ENCODE measurements at regions not wholly inside any gene's neighbourhood (a gene's known extent, or its start where the extent isn't known, plus 50 kb on each side); places are given as distances from the start of the nearest gene placed in this dataset.

- CTCF ChIA-PET, result no interaction called here
- intact Hi-C loops (cut with micrococcal nuclease; ENCODE audit: unreplicated experiment), result no loop called here
- Histone ChIP-seq H3K4me1 (ENCODE audit: control insufficient read depth, insufficient read depth, low read length) (no peaks in the 10 kb centered on the region), H3K9ac (ENCODE audit: control insufficient read depth, insufficient read depth, low read length) (no peak overlapping the region), H3K27me3 (replicated peaks in 1 of 2; ENCODE audit: control insufficient read depth in 2 of 2, insufficient read depth in 2 of 2, low read length in 1 of 2) (no peaks in the 10 kb centered on the region), H3K36me3 (ENCODE audit: control insufficient read depth in 2 of 2, insufficient read depth in 2 of 2, low read length in 1 of 2) (no peaks in the 10 kb centered on the region), H2AFZ (ENCODE audit: control insufficient read depth, low read depth, low read length) (no peak overlapping the region), H3K4me2 (ENCODE audit: control insufficient read depth, insufficient read depth) (no peak overlapping the region), H3K9me3 (replicated peaks; ENCODE audit: control insufficient read depth, insufficient read depth, low read length) (no peaks in the 10 kb centered on the region), H3K4me3 (no peak overlapping the region), H3K27ac (ENCODE audit: control insufficient read depth, insufficient read depth) (no peak overlapping the region), H4K20me1 (ENCODE audit: control insufficient read depth, insufficient read depth) (no peaks in the 10 kb centered on the region), H3K79me2 (ENCODE audit: control insufficient read depth, insufficient read depth, low read length) (no peaks in the 10 kb centered on the region)
- ATAC-seq (no peak), FAIRE-seq (no peak), DNase-seq (ENCODE audit: low read depth, low spot score) (no peak)
- RAD21 ChIA-PET (ENCODE audit: unreplicated experiment), result no interaction called here
- no TSS peak for BruUV-seq (replicated peaks)
- in situ Hi-C loops (cut with MboI), result no loop called here
- TF ChIP-seq RAD21 (IDR thresholded peaks at IDR 0.05; ENCODE audit: insufficient read depth, low read depth, low read length), result no peak
- TF ChIP-seq ZNF217 (IDR thresholded peaks at IDR 0.05), result no peak
- no peak for TF ChIP-seq SP1 (IDR thresholded peaks at IDR 0.05; ENCODE audit: low read depth, low read length)
- SMC1A ChIA-PET (ENCODE audit: uncharacterized antibody, unreplicated experiment), result no interaction called here
- WGBS (ENCODE audit: insufficient coverage, insufficient replicate concordance, low lambda C conversion rate, missing lambda C conversion rate), result 17% methylated on average over 2 of the region's 2 CpGs
- POLR2A ChIA-PET, result no interaction called here
Measured at GRCh38 chr2:82158150-82158549, 1853.6 kb upstream of the LRRTM1 start.

DNA sequence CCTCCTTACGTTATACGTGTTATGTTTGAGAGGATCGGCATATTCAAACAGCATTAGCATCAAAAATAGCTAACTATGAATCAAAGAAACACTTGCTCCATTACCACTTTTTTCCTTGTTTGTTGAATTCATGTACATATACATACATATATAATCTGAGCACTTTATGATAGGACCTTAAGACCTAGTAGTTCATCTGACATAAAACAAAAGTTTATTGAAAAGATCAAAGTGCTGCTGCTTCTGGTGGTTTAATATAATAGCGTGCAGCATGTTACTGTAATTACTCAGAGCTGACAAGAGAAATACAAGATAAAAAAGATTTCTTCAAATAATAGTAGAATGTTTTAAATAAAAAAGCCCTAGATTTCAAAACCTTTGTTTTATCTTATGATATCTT lies 1850.9 kb upstream of the LRRTM1 start:
- POLR2A ChIA-PET, result interaction anchor here (0.6 kb wide), 1 partner anchor 11 kb away, joined by 3 read pairs; no protein-coding TSS in a partner anchor
- FAIRE-seq, result no peak
- DNase-seq (ENCODE audit: low read depth, low spot score), result no peak
- intact Hi-C loops (cut with micrococcal nuclease; ENCODE audit: unreplicated experiment) (no loop called here), in situ Hi-C loops (cut with MboI) (no loop called here)
- CTCF ChIA-PET, result no interaction called here
- no peak overlapping the region for H3K27ac ChIP-seq (ENCODE audit: control insufficient read depth, insufficient read depth)
- no peak overlapping the region for H3K4me3 ChIP-seq
- H3K4me1 ChIP-seq (ENCODE audit: control insufficient read depth, insufficient read depth, low read length), result no peaks in the 10 kb centered on the region
- no peak overlapping the region for H2AFZ ChIP-seq (ENCODE audit: control insufficient read depth, low read depth, low read length)
- no peaks in the 10 kb centered on the region for H3K36me3 ChIP-seq (ENCODE audit: control insufficient read depth in 2 of 2, insufficient read depth in 2 of 2, low read length in 1 of 2)
- H3K9ac ChIP-seq (ENCODE audit: control insufficient read depth, insufficient read depth, low read length), result no peak overlapping the region
- no peak for TF ChIP-seq ZBTB11 (CRISPR knock-in tag; IDR thresholded peaks at IDR 0.05)
- TF ChIP-seq SIX5 (IDR thresholded peaks at IDR 0.05; ENCODE audit: low read depth, low read length, severe bottlenecking), result no peak
- TF ChIP-seq CEBPZ (IDR thresholded peaks at IDR 0.05; ENCODE audit: low read depth, low read length), result no peak
- no peak for TF ChIP-seq DPF2 (IDR thresholded peaks at IDR 0.05)
- no peak for TF ChIP-seq POLR2A (IDR thresholded peaks at IDR 0.05; ENCODE audit: low read depth, low read length)
- no peak for TF ChIP-seq ESRRA (IDR thresholded peaks at IDR 0.05; ENCODE audit: low read length)
- no peak for TF ChIP-seq NFYB (IDR thresholded peaks at IDR 0.05; ENCODE audit: insufficient read depth, low read depth, low read length)
- no peak for TF ChIP-seq CHD4 (IDR thresholded peaks at IDR 0.05)
- TF ChIP-seq PAX5 (IDR thresholded peaks at IDR 0.05; ENCODE audit: borderline replicate concordance, low read depth, low read length), result no peak
- RAD21 ChIA-PET (ENCODE audit: unreplicated experiment), result no interaction called here
- SMC1A ChIA-PET (ENCODE audit: uncharacterized antibody, unreplicated experiment), result interaction anchor here (0.6 to 1.8 kb wide), 3 partner anchors 11 to 1490 kb away, joined by 3 to 7 read pairs (median 3); no protein-coding TSS in a partner anchor
- H3K4me2 ChIP-seq (ENCODE audit: control insufficient read depth, insufficient read depth), result no peak overlapping the region
- H3K27me3 ChIP-seq (replicated peaks in 1 of 2; ENCODE audit: control insufficient read depth in 2 of 2, insufficient read depth in 2 of 2, low read length in 1 of 2), result no peaks in the 10 kb centered on the region
- no peak for ATAC-seq
- H4K20me1 ChIP-seq (ENCODE audit: control insufficient read depth, insufficient read depth), result no peaks in the 10 kb centered on the region
- no TSS peak for BruUV-seq (replicated peaks)
- no peaks in the 10 kb centered on the region for H3K9me3 ChIP-seq (replicated peaks; ENCODE audit: control insufficient read depth, insufficient read depth, low read length)
- 42% methylated on average over 4 of the region's 4 CpGs for WGBS (ENCODE audit: insufficient coverage, insufficient replicate concordance, low lambda C conversion rate, missing lambda C conversion rate)
- no peaks in the 10 kb centered on the region for H3K79me2 ChIP-seq (ENCODE audit: control insufficient read depth, insufficient read depth, low read length)
